AG09309 (cell line): ENCODE measurements at regions not wholly inside any gene's neighbourhood (a gene's known extent, or its start where the extent isn't known, plus 50 kb on each side); places are given as distances from the start of the nearest gene placed in this dataset.

Experiments
- DNase-seq: peaks from one replicate; pipeline ENCODE4 v3.0.0-alpha.2; 2010; ENCODE audit warnings: low read depth
- H3K4me3 ChIP-seq: 2 replicates; pipeline ENCODE4 v1.5.1; 2011; ENCODE audit warnings: mild to moderate bottlenecking, low read depth, low read length, moderate library complexity; ENCODE audit not compliant: control insufficient read depth
- TF ChIP-seq, protein P1 (sequence below): IDR thresholded peaks from 2 replicates; pipeline ENCODE4 v1.5.1; 2011; ENCODE audit warnings: mild to moderate bottlenecking, low read depth, low read length, inconsistent platforms; ENCODE audit not compliant: insufficient read depth, control insufficient read depth; ENCODE audit errors: missing control alignments

DNA sequence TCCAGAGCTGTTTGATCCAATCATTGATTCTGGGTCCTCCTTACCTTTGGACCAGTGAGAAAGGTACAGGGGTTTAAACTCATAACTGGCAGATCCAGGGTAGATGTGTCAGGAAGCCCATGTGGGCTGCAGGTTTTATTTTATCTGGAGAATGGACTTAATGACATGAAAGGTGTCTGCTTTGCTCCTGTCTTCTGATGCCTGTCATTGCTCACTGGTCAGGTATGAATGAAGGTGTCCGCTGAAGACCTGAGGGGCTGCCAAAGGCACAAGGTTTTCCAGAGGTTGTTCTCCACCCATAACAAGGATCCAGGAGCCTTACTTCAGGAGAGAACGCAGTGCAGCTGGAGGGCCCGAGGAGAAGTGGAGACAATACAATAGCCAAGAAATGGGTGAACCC, 74.2 kb downstream of the CHRNA1 start:
- TF ChIP-seq, protein P1, sequence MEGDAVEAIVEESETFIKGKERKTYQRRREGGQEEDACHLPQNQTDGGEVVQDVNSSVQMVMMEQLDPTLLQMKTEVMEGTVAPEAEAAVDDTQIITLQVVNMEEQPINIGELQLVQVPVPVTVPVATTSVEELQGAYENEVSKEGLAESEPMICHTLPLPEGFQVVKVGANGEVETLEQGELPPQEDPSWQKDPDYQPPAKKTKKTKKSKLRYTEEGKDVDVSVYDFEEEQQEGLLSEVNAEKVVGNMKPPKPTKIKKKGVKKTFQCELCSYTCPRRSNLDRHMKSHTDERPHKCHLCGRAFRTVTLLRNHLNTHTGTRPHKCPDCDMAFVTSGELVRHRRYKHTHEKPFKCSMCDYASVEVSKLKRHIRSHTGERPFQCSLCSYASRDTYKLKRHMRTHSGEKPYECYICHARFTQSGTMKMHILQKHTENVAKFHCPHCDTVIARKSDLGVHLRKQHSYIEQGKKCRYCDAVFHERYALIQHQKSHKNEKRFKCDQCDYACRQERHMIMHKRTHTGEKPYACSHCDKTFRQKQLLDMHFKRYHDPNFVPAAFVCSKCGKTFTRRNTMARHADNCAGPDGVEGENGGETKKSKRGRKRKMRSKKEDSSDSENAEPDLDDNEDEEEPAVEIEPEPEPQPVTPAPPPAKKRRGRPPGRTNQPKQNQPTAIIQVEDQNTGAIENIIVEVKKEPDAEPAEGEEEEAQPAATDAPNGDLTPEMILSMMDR: no peak
- no peak for DNase-seq

DNA sequence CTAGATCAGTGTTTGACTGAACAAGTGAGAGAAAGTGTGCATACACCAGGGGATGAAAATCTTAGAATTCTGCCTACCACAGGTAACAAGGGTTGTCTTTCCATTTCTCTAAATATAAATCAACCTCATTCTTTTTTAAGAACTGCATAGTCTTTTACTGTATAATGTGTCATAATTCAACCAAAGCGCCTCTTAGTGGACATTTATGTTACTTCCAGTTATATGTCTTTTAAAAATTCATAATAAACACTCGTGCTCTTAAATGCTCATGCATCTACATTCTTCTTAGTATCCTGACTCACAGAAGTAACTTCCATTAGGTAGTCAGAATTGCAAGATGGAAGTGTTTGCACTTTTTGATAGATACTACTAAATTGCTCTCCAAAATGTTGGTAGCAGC, 76.2 kb downstream of the CHRNA1 start:
- no peak for DNase-seq
- TF ChIP-seq, protein P1: peak; percentile 13
- H3K4me3 ChIP-seq: no peak overlapping the region

More for the DNA sequence above, 74.2 kb downstream of the CHRNA1 start:
- no peak overlapping the region for H3K4me3 ChIP-seq

DNA sequence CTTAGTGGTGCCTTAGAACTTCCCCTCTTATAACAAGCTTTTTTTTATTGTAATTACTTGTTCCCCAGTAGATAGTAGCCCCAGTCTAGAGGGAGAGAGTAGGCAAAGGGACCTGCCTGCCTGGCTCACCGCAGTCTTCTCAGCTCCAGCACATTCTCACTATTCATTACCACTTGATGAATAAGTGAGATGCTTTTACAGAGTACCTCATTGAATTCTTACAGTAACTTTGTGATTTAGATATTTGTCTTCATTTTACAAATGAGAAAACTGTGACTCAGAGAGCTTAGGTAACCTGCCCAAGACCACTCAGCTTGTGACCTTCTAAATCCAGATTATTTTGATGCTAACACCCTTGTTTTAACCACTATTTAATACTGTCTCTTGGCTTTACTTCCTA, 77.8 kb downstream of the CHRNA1 start:
- DNase-seq: no peak
- TF ChIP-seq, protein P1: no peak

DNA sequence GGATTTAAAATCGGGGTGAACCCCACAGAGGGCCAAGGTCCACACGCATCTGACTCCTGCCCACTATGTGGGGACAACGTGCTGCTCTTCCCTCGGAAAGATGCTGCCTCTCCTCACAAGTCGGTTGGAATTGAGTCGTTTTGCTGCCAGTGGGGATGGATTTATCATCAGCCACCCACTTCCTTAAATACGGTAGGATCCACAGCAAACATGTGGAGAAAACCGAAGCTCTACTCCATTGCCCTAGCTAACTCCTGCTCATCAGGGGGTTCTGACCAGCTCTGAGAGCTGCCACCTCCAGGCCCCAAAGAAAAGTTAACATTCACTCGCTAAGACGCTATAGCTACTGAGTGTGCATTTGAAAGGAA, 80.9 kb downstream of the CHRNA1 start:
- H3K4me3 ChIP-seq: peak overlapping the region; percentile 90
- no peak for DNase-seq
- TF ChIP-seq, protein P1: peak; percentile 41

More for the DNA sequence above, 77.8 kb downstream of the CHRNA1 start:
- no peak overlapping the region for H3K4me3 ChIP-seq

DNA sequence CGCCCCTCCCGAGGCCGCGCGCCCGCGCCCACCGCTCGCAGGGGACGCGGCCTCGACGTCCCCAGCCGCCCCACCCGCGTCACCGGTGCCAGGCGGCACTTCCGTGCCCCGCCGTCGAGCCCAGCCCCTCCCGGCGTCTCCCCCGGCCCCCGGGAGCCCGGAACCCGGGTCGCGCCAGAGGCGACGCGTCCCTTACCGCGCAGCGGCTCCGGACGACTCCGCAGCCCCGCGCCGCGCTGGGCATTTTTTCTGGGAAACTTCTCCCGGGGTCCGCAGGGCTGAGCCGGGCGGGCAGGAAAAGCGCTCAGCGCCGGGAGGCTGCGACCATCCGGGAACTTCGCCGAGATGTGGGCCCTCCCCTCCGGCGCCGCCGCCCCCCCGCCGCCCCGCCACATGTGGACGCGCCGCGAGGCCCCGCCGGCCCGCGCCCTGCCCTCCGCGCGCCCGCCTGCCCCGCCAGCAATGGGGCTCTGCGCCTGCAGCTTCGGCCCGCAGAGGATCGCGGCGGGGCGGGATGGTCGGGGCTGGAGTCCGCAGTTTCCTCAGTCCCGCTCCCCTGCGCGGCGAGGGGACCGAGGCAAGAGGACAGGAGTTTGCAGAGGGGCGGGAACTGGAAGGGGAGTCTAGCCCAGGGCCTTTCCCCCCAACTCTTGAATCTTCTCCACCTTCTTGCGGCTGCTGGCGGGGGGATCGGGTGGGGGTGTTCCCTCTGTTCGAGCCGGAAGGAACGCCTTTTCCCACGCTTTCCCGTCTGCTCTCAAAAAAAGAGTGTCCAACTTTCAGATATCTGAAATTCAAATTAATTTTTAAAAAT, 81.5 kb downstream of the CHRNA1 start:
- peak overlapping the region; percentile 90 for H3K4me3 ChIP-seq
- TF ChIP-seq, protein P1: no peak
- DNase-seq: no peak

DNA sequence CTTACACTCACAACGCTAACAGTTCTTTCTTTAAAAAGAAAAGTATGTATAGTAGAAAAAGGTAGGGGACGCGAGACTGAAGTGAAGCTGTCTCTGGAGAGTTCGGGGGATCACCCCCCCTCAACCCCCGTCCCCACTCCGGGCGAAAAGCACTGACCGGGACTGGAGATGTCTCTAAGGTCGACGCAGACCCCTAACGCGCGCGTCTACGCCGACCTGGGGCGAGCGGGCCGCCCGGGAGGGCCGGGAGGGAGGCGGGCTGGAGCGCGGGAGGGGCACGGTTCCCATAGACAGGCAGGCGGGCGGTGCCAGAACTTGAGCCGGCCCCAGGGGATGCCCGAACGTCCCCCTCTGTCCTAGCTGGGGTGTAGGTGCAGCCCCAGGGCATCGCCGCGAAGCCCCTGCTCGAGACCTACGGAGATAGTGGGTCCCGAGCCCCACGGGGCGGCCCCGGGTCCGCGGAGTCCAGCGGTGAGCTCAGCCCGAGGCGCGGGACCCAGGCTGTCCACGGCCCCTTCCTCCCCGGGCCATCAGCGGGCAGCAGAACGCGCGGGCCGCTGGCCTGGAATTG, 82.2 kb downstream of the CHRNA1 start:
- TF ChIP-seq, protein P1: no peak
- H3K4me3 ChIP-seq: peak overlapping the region; percentile 90
- no peak for DNase-seq
